Ishikawa (cell line): ENCODE measurements at regions not wholly inside any gene's neighbourhood (a gene's known extent, or its start where the extent isn't known, plus 50 kb on each side); places are given as distances from the start of the nearest gene placed in this dataset.

Experiments
- CEBPB ChIP-seq: IDR thresholded peaks from 2 replicates; pipeline ENCODE4 v1.6.1; 2012
- CREB1 ChIP-seq: IDR thresholded peaks from 2 replicates; pipeline ENCODE4 v1.6.1; 2012; ENCODE audit warnings: low read depth
- EGR1 ChIP-seq: IDR thresholded peaks from 2 replicates; pipeline ENCODE4 v1.6.1; 2012
- EP300 ChIP-seq: IDR thresholded peaks from 2 replicates; pipeline ENCODE4 v1.6.1; 2012; ENCODE audit warnings: borderline replicate concordance
- FOXM1 ChIP-seq: IDR thresholded peaks from 2 replicates; pipeline ENCODE4 v1.6.1; 2012; ENCODE audit warnings: low read depth, borderline replicate concordance
- MAX ChIP-seq: IDR thresholded peaks from 2 replicates; pipeline ENCODE4 v1.6.1; 2012
- NFIC ChIP-seq: IDR thresholded peaks from 2 replicates; pipeline ENCODE4 v1.6.1; 2012
- RAD21 ChIP-seq: IDR thresholded peaks from 2 replicates; pipeline ENCODE4 v1.6.1; 2012; ENCODE audit warnings: low read depth
- REST ChIP-seq: IDR thresholded peaks from 2 replicates; pipeline ENCODE4 v1.6.1; 2012; ENCODE audit warnings: low read depth, mild to moderate bottlenecking
- TAF1 ChIP-seq: IDR thresholded peaks from 2 replicates; pipeline ENCODE4 v1.6.1; 2012; ENCODE audit warnings: low read depth, mild to moderate bottlenecking
- TCF12 ChIP-seq: IDR thresholded peaks from 2 replicates; pipeline ENCODE4 v1.6.1; 2012; ENCODE audit warnings: low read depth
- TEAD4 ChIP-seq: IDR thresholded peaks from 2 replicates; pipeline ENCODE4 v1.6.1; 2012
- YY1 ChIP-seq: IDR thresholded peaks from 2 replicates; pipeline ENCODE4 v1.6.1; 2012; ENCODE audit warnings: low read depth
- ZBTB7A ChIP-seq: IDR thresholded peaks from 2 replicates; pipeline ENCODE4 v1.6.1; 2012; ENCODE audit warnings: low read depth
- TF ChIP-seq, protein P1 (sequence below): IDR thresholded peaks from 2 replicates; pipeline ENCODE4 v1.6.1; 2012

DNA sequence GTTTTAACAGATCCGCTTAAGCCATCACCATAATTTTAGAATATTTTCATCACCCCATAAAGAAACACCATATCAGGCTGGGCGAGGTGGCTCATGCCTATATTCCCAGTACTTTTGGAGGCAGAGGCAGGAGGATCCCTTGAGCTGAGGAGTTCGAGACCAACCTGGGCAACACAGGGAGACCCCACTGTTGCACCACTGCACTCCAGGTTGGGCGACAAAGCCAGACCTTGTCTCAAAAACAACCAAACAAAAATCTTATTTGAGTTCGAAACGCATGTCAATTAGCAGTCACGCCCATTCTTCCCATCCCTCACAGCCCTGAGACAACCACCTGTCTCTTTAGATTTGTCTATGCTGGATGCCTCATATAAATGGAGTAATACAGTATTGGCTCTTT is 119.9 kb downstream of the KLF13 start:
- TF ChIP-seq CEBPB (no peak), YY1 (no peak), MAX (no peak), TCF12 (no peak), EP300 (no peak), ZBTB7A (no peak), EGR1 (no peak), FOXM1 (no peak), REST (no peak), NFIC (no peak), CREB1 (no peak), RAD21 (no peak), TAF1 (no peak), TEAD4 (no peak)
- TF ChIP-seq, protein P1, sequence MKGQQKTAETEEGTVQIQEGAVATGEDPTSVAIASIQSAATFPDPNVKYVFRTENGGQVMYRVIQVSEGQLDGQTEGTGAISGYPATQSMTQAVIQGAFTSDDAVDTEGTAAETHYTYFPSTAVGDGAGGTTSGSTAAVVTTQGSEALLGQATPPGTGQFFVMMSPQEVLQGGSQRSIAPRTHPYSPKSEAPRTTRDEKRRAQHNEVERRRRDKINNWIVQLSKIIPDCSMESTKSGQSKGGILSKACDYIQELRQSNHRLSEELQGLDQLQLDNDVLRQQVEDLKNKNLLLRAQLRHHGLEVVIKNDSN, result no peak

- no peak for TF ChIP-seq CEBPB
- TF ChIP-seq, protein P1, result peak; percentile 81
These were observed 121.4 kb downstream of the KLF13 start for GRCh38 chr15:31447931-31448634.

GRCh38 chr15:31448635-31448979 is 122.0 kb downstream of the KLF13 start:
- TF ChIP-seq TEAD4 (no peak), NFIC (no peak), CREB1 (no peak), FOXM1 (no peak), CEBPB (no peak), EGR1 (no peak), RAD21 (no peak), MAX (no peak)
- TF ChIP-seq, protein P1, result no peak

GRCh38 chr15:31452595-31453557 is 126.2 kb downstream of the KLF13 start:
- TF ChIP-seq REST (no peak), FOXM1 (no peak), TCF12 (no peak), EP300 (no peak), RAD21 (no peak), YY1 (no peak), ZBTB7A (no peak), EGR1 (no peak), CREB1 (no peak), MAX (no peak), CEBPB (no peak)
- TF ChIP-seq, protein P1, result no peak
